ENCODE measurements at regions not wholly inside any gene's neighbourhood (a gene's known extent, or its start where the extent isn't known, plus 50 kb on each side); places are given as distances from the start of the nearest gene placed in this dataset.

- TF ChIP-seq YY1 (IDR thresholded peaks at IDR 0.05; ENCODE audit: insufficient read depth, insufficient read length) (no peak), ZNF274 (IDR thresholded peaks at IDR 0.05; ENCODE audit: low read depth, low read length) (no peak)
These were observed 77.0 kb upstream of the ZNF507 start for GRCh38 chr19:32268381-32268780.
